H1 (cell line): ENCODE measurements at regions not wholly inside any gene's neighbourhood (a gene's known extent, or its start where the extent isn't known, plus 50 kb on each side); places are given as distances from the start of the nearest gene placed in this dataset.

Experiments used
- CTCF ChIA-PET: fragments of 300-600 bp; sonication (Branson Sonifier 250); formaldehyde crosslinking; loops from one replicate; lab custom pipeline; 2021; ENCODE audit not compliant: partially characterized antibody; lab: Charles Lee
- POLR2A ChIA-PET: fragments of 300-600 bp; sonication (Branson Sonifier 250); formaldehyde crosslinking; loops from one replicate; lab custom pipeline; 2021; ENCODE audit warnings: inconsistent platforms; ENCODE audit not compliant: partially characterized antibody; lab: Charles Lee
- DNase-seq, 2 experiments: peaks; one replicate each; pipeline versions ENCODE4 v3.0.0 to v3.0.0-alpha.2; 2010 to 2022; ENCODE audit warnings: low spot score in 2 of 2, low read depth in 1 of 2, mixed read lengths in 1 of 2
- FAIRE-seq: peaks from 2 replicates; lab custom pipeline; 2011; peaks lifted over from hg19 to GRCh38; lab: Jason Lieb, UNC
- H2AFZ ChIP-seq: 2 replicates; pipeline ENCODE4 v1.8.1; 2012; ENCODE audit warnings: low read length, inconsistent platforms
- H2AK5ac ChIP-seq: 2 replicates; pipeline ENCODE4 v1.6.1; 2013; ENCODE audit warnings: low read depth, low read length
- H2BK120ac ChIP-seq: replicated peaks from 2 replicates; pipeline ENCODE3; 2013; ENCODE audit warnings: low read depth, low read length, inconsistent platforms
- H2BK12ac ChIP-seq: 2 replicates; pipeline ENCODE4 v1.6.1; 2013; ENCODE audit warnings: low read depth, low read length
- H2BK15ac ChIP-seq: 2 replicates; pipeline ENCODE4 v1.6.1; 2013; ENCODE audit warnings: low read length
- H2BK20ac ChIP-seq: 2 replicates; pipeline ENCODE4 v1.6.1; 2013; ENCODE audit warnings: low read length
- H2BK5ac ChIP-seq: 2 replicates; pipeline ENCODE4 v1.6.1; 2013; ENCODE audit warnings: low read depth, low read length
- H3K14ac ChIP-seq: 2 replicates; pipeline ENCODE4 v1.6.1; 2013; ENCODE audit warnings: inconsistent platforms; ENCODE audit not compliant: insufficient read length
- H3K18ac ChIP-seq: 2 replicates; pipeline ENCODE4 v1.6.1; 2013; ENCODE audit warnings: low read length; ENCODE audit errors: extremely low read depth
- H3K23ac ChIP-seq: 2 replicates; pipeline ENCODE4 v1.6.1; 2013; ENCODE audit warnings: inconsistent platforms; ENCODE audit not compliant: insufficient read length
- H3K23me2 ChIP-seq: 2 replicates; pipeline ENCODE4 v1.6.1; 2013; ENCODE audit warnings: low read depth, low read length
- H3K27ac ChIP-seq: 2 replicates; pipeline ENCODE4 v1.6.1; 2011; ENCODE audit warnings: low read depth, low read length, inconsistent platforms
- H3K27me3 ChIP-seq, 4 experiments: replicated peaks in 1 of 4; 1 replicate in 1 of 4; 2 replicates in 3 of 4; pipeline versions ENCODE4 v1.6.1 to v1.8.1; 2011 to 2013; ENCODE audit warnings: low read length in 3 of 4, mild to moderate bottlenecking in 3 of 4, inconsistent platforms in 2 of 4, mixed read lengths in 2 of 4, moderate library complexity in 1 of 4; ENCODE audit not compliant: control insufficient read depth in 3 of 4, insufficient read depth in 3 of 4; ENCODE audit errors: extremely low read depth in 1 of 4
- H3K36me3 ChIP-seq, 4 experiments: 2 replicates each; pipeline versions ENCODE4 v1.6.1 to v1.8.1; 2011 to 2013; ENCODE audit warnings: mild to moderate bottlenecking in 4 of 4, low read length in 3 of 4, moderate library complexity in 2 of 4, control low read depth in 1 of 4, inconsistent platforms in 1 of 4; ENCODE audit not compliant: insufficient read depth in 4 of 4, control insufficient read depth in 2 of 4
- H3K4ac ChIP-seq: replicated peaks from 2 replicates; pipeline ENCODE3; 2013; ENCODE audit warnings: low read length, low read depth, mixed read lengths, inconsistent platforms; ENCODE audit not compliant: insufficient read length
- H3K4me1 ChIP-seq, 4 experiments: replicated peaks in 1 of 4; 1 replicate in 1 of 4; 2 replicates in 3 of 4; pipeline versions ENCODE4 v1.6.1 to v1.8.1; 2011 to 2013; ENCODE audit warnings: low read length in 3 of 4, inconsistent platforms in 2 of 4, mixed read lengths in 1 of 4; ENCODE audit not compliant: insufficient read depth in 4 of 4, control insufficient read depth in 3 of 4
- H3K4me2 ChIP-seq, 2 experiments: 2 replicates each; pipeline versions ENCODE4 v1.6.1 to v1.8.1; 2011 to 2013; ENCODE audit warnings: low read depth in 2 of 2, low read length in 2 of 2, control low read depth in 1 of 2, inconsistent platforms in 1 of 2, mild to moderate bottlenecking in 1 of 2; ENCODE audit not compliant: insufficient read depth in 1 of 2
- H3K4me3 ChIP-seq, 4 experiments: fragments of 200-600, 300-600 bp in 1 of 4; sonication (generic), shearing (Covaris generic), sonication (Bioruptor Twin) in 1 of 4; 2 replicates each; pipeline versions ENCODE4 v1.5.1 to v1.8.1; 2011 to 2016; ENCODE audit warnings: low read length in 4 of 4, low read depth in 3 of 4, control low read depth in 2 of 4, inconsistent platforms in 2 of 4, mild to moderate bottlenecking in 2 of 4, mixed read lengths in 1 of 4, moderate library complexity in 1 of 4; ENCODE audit not compliant: insufficient read depth in 2 of 4; ENCODE audit errors: extremely low read depth in 1 of 4
- H3K56ac ChIP-seq: replicated peaks from 2 replicates; pipeline ENCODE3; 2013; ENCODE audit warnings: low read depth, mild to moderate bottlenecking, mixed read lengths, low read length, inconsistent platforms; ENCODE audit not compliant: insufficient read length
- H3K79me1 ChIP-seq: 2 replicates; pipeline ENCODE4 v1.6.1; 2013; ENCODE audit warnings: low read depth, low read length, control low read depth
- H3K79me2 ChIP-seq, 2 experiments: 2 replicates each; pipeline versions ENCODE4 v1.6.1 to v1.8.1; 2012 to 2013; ENCODE audit warnings: low read length in 2 of 2, mild to moderate bottlenecking in 2 of 2, inconsistent platforms in 1 of 2; ENCODE audit not compliant: insufficient read depth in 2 of 2, control insufficient read depth in 1 of 2
- H3K9ac ChIP-seq, 4 experiments: replicated peaks in 1 of 4; 1 replicate in 1 of 4; 2 replicates in 3 of 4; pipeline versions ENCODE4 v1.6.1 to v1.8.1; 2011 to 2013; ENCODE audit warnings: low read depth in 3 of 4, low read length in 3 of 4, control low read depth in 2 of 4, mild to moderate bottlenecking in 2 of 4, moderate library complexity in 2 of 4, inconsistent platforms in 1 of 4; ENCODE audit errors: extremely low read depth in 1 of 4
- H3K9me3 ChIP-seq, 2 experiments: 2 replicates each; pipeline versions ENCODE4 v1.6.1 to v1.8.1; 2012 to 2013; ENCODE audit warnings: mild to moderate bottlenecking in 2 of 2, moderate library complexity in 2 of 2, control low read depth in 1 of 2, inconsistent platforms in 1 of 2, low read depth in 1 of 2, low read length in 1 of 2, mixed read lengths in 1 of 2; ENCODE audit not compliant: insufficient read depth in 2 of 2
- H4K20me1 ChIP-seq, 2 experiments: replicated peaks in 1 of 2; 2 replicates each; pipeline versions ENCODE3 to v1.8.1; 2011 to 2013; ENCODE audit warnings: inconsistent platforms in 2 of 2, low read length in 2 of 2, mild to moderate bottlenecking in 1 of 2; ENCODE audit not compliant: insufficient read depth in 2 of 2, control insufficient read depth in 1 of 2
- H4K5ac ChIP-seq: 2 replicates; pipeline ENCODE4 v1.6.1; 2013; ENCODE audit warnings: low read length, low read depth, mixed read lengths, inconsistent platforms; ENCODE audit not compliant: insufficient read length
- H4K8ac ChIP-seq: 2 replicates; pipeline ENCODE4 v1.8.0; 2013; ENCODE audit warnings: mild to moderate bottlenecking, moderate library complexity, low read length, inconsistent platforms; ENCODE audit not compliant: insufficient read depth; ENCODE audit errors: extremely low read depth
- H4K91ac ChIP-seq: replicated peaks from 2 replicates; pipeline ENCODE3; 2013; ENCODE audit warnings: low read length, mixed read lengths, inconsistent platforms; ENCODE audit not compliant: insufficient read length
- SP1 ChIP-seq: IDR thresholded peaks from 2 replicates; pipeline ENCODE4 v1.6.1; 2011; ENCODE audit warnings: low read depth, low read length
- WGBS, 2 experiments: shearing (Covaris generic) in 1 of 2; methylation state at CpG; one replicate each; pipeline versions ENCODE4 v1.1.6 to v1.1.7; 2013 to 2015; ENCODE audit warnings: low lambda C conversion rate in 2 of 2, mixed read lengths in 2 of 2, inconsistent platforms in 1 of 2, low coverage in 1 of 2, missing lambda C conversion rate in 1 of 2; ENCODE audit not compliant: insufficient replicate concordance in 2 of 2, insufficient coverage in 1 of 2, insufficient read length in 1 of 2; ENCODE audit errors: extremely low coverage in 1 of 2, missing lambda C conversion rate in 1 of 2; 5-methylcytosine and 5-hydroxymethylcytosine counted together

- Histone ChIP-seq H3K56ac (no peak overlapping the region), H4K8ac (no peak overlapping the region), H2BK20ac (no peak overlapping the region), H3K79me1 (no peaks in the 10 kb centered on the region), H3K4me1 (no peaks in the 10 kb centered on the region), H3K79me2 (no peaks in the 10 kb centered on the region), H4K5ac (no peak overlapping the region), H3K14ac (no peak overlapping the region), H3K36me3 (no peaks in the 10 kb centered on the region), H2BK15ac (no peak overlapping the region), H3K18ac (no peak overlapping the region), H2BK5ac (no peak overlapping the region), H3K9me3 (0 out of 4 replicates have a peak, but pooled peaks cover 0 to 4% of the 10 kb centered on the region in 2 experiments), H3K4me3 (no peak overlapping the region), H4K91ac (no peak overlapping the region), H3K27ac (no peak overlapping the region), H3K23me2 (no peaks in the 10 kb centered on the region), H2AFZ (no peak overlapping the region), H3K4me2 (no peak overlapping the region), H4K20me1 (no peaks in the 10 kb centered on the region), H3K9ac (no peak overlapping the region), H2AK5ac (no peak overlapping the region), H3K4ac (no peak overlapping the region), H3K23ac (no peak overlapping the region), H2BK120ac (no peak overlapping the region), H2BK12ac (no peak overlapping the region), H3K27me3 (no peaks in the 10 kb centered on the region)
- DNase-seq (no peak), FAIRE-seq (no peak)
- 70% methylated on average over 2 of the region's 2 CpGs; no CpG with 5 or more reads in 1 of the 2 experiments for WGBS, 2 experiments
- ChIA-PET CTCF (no interaction called here), POLR2A (no interaction called here)
- no peak for TF ChIP-seq SP1
Measured at GRCh38 chr12:30187426-30187825, 403.7 kb upstream of the TMTC1 start.
